HL-60 (cell line): ENCODE measurements at regions not wholly inside any gene's neighbourhood (a gene's known extent, or its start where the extent isn't known, plus 50 kb on each side); places are given as distances from the start of the nearest gene placed in this dataset.

ENCODE experiments used
- DNase-seq, 2 experiments: peaks; one replicate each; pipeline ENCODE4 v3.0.0-alpha.2; 2010 to 2020; ENCODE audit warnings: low read depth in 1 of 2, low spot score in 1 of 2
- H3K27ac ChIP-seq: fragments of 250-450 bp; sonication (Bioruptor Pico); replicated peaks from 2 replicates; pipeline ENCODE4 v1.5.1; 2020; ENCODE audit warnings: mild to moderate bottlenecking, moderate library complexity
- H3K27me3 ChIP-seq: fragments of 250-450 bp; sonication (Bioruptor Pico); 2 replicates; pipeline ENCODE4 v1.5.1; 2021; ENCODE audit warnings: mild to moderate bottlenecking, moderate library complexity; ENCODE audit not compliant: insufficient read depth, poor library complexity, severe bottlenecking
- H3K4me3 ChIP-seq: replicated peaks from 2 replicates; pipeline ENCODE4 v1.5.1; 2011; ENCODE audit warnings: mild to moderate bottlenecking, control low read depth, low read length; ENCODE audit not compliant: insufficient read depth
- CTCF ChIP-seq: IDR thresholded peaks from one replicate; pipeline ENCODE4 v1.5.1; 2011; ENCODE audit warnings: low read length, control low read depth, inconsistent platforms; ENCODE audit not compliant: insufficient read depth
- GABPA ChIP-seq: IDR thresholded peaks from 2 replicates; pipeline ENCODE4 v1.6.1; 2012; ENCODE audit warnings: low read depth
- POLR2AphosphoS5 ChIP-seq: IDR thresholded peaks from 2 replicates; pipeline ENCODE4 v1.6.1; 2012; ENCODE audit warnings: low read depth
- REST ChIP-seq: IDR thresholded peaks from 2 replicates; pipeline ENCODE4 v1.6.1; 2012; ENCODE audit warnings: low read depth; ENCODE audit not compliant: insufficient replicate concordance
- SPI1 ChIP-seq: IDR thresholded peaks from 2 replicates; pipeline ENCODE4 v1.6.1; 2012; ENCODE audit warnings: low read depth, mild to moderate bottlenecking, borderline replicate concordance

GRCh38 chr6:150656156-150656555 lies 56.5 kb downstream of the PLEKHG1 start:
- TF ChIP-seq SPI1 (no peak), REST (no peak), POLR2AphosphoS5 (no peak), GABPA (no peak)
- Histone ChIP-seq H3K27ac (no peak overlapping the region), H3K4me3 (no peak overlapping the region), H3K27me3 (peaks cover 9% of the 10 kb centered on the region)
- DNase-seq: no peak

GRCh38 chr6:150658421-150658820 lies 58.7 kb downstream of the PLEKHG1 start:
- H3K27me3 ChIP-seq: peaks cover 9% of the 10 kb centered on the region
- no peak overlapping the region for H3K27ac ChIP-seq
- TF ChIP-seq GABPA (no peak), POLR2AphosphoS5 (no peak), SPI1 (no peak), REST (no peak), CTCF (no peak)
- no peak for DNase-seq
- H3K4me3 ChIP-seq: no peak overlapping the region

- Histone ChIP-seq H3K4me3 (no peak overlapping the region), H3K27ac (no peak overlapping the region), H3K27me3 (peaks cover 9% of the 10 kb centered on the region)
- no peak for DNase-seq
- no peak for TF ChIP-seq GABPA
- no peak for TF ChIP-seq POLR2AphosphoS5
- TF ChIP-seq CTCF: no peak
- TF ChIP-seq SPI1: no peak
- no peak for TF ChIP-seq REST
Measured at GRCh38 chr6:150659046-150659763, 59.5 kb downstream of the PLEKHG1 start.
